ENCODE measurements at regions not wholly inside any gene's neighbourhood (a gene's known extent, or its start where the extent isn't known, plus 50 kb on each side); places are given as distances from the start of the nearest gene placed in this dataset.
"Not testable (repeated sequence)": the region's sequence is repeated elsewhere in the genome, so short reads cannot be mapped to it uniquely, and the experiment has no call there.

DNA sequence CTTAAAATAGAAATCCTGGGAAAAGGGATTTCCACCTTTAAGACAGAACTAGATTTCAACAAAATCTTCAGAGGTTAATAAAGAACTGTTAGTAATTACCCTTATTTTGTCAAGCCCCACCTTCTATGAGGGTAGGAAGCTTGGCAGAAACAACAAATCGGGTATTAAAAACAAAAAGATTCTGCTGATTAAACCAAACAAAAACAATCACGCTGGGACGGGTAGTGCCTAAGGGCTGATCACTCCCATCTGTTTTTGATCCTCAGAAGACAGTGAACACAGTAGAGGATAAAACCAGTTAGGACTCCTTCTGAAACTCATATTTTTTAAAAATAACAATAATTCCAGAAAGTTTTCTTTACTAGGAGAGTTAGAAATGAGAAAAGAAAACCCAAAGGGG, 441.3 kb upstream of the API5 start:
- TF ChIP-seq, protein P1, sequence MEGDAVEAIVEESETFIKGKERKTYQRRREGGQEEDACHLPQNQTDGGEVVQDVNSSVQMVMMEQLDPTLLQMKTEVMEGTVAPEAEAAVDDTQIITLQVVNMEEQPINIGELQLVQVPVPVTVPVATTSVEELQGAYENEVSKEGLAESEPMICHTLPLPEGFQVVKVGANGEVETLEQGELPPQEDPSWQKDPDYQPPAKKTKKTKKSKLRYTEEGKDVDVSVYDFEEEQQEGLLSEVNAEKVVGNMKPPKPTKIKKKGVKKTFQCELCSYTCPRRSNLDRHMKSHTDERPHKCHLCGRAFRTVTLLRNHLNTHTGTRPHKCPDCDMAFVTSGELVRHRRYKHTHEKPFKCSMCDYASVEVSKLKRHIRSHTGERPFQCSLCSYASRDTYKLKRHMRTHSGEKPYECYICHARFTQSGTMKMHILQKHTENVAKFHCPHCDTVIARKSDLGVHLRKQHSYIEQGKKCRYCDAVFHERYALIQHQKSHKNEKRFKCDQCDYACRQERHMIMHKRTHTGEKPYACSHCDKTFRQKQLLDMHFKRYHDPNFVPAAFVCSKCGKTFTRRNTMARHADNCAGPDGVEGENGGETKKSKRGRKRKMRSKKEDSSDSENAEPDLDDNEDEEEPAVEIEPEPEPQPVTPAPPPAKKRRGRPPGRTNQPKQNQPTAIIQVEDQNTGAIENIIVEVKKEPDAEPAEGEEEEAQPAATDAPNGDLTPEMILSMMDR (IDR thresholded peaks at IDR 0.05; ENCODE audit: low read length), result no peak
- TF ChIP-seq EZH2 (optimal IDR thresholded peaks at IDR 0.05; ENCODE audit: low read depth, low read length) (no peak), EZH2phosphoT487 (IDR thresholded peaks at IDR 0.05; ENCODE audit: low read length) (no peak)
- Histone ChIP-seq H3K27ac (ENCODE audit: low read length) (no peak overlapping the region), H3K4me2 (ENCODE audit: low read depth, low read length) (no peak overlapping the region), H4K20me1 (ENCODE audit: insufficient read depth, low read length) (no peaks in the 10 kb centered on the region), H2AFZ (ENCODE audit: low read length) (no peak overlapping the region), H3K4me3 (ENCODE audit: low read length) (no peak overlapping the region), H3K9ac (ENCODE audit: low read length) (no peak overlapping the region), H3K79me2 (ENCODE audit: low read length) (no peaks in the 10 kb centered on the region), H3K9me3 (replicated peaks; ENCODE audit: insufficient read depth, low read length) (no peaks in the 10 kb centered on the region), H3K4me1 (ENCODE audit: low read length) (no peaks in the 10 kb centered on the region), H3K9me2 (replicated peaks; ENCODE audit: insufficient read depth, low read length) (no peaks in the 10 kb centered on the region), H3K27me3 (replicated peaks; ENCODE audit: insufficient read depth, low read length) (no peaks in the 10 kb centered on the region), H3K36me3 (replicated peaks; ENCODE audit: insufficient read depth, low read length) (no peaks in the 10 kb centered on the region), H3F3A (ENCODE audit: insufficient read depth, low read length) (no peaks in the 10 kb centered on the region)
- DNase-seq, result no peak

DNA sequence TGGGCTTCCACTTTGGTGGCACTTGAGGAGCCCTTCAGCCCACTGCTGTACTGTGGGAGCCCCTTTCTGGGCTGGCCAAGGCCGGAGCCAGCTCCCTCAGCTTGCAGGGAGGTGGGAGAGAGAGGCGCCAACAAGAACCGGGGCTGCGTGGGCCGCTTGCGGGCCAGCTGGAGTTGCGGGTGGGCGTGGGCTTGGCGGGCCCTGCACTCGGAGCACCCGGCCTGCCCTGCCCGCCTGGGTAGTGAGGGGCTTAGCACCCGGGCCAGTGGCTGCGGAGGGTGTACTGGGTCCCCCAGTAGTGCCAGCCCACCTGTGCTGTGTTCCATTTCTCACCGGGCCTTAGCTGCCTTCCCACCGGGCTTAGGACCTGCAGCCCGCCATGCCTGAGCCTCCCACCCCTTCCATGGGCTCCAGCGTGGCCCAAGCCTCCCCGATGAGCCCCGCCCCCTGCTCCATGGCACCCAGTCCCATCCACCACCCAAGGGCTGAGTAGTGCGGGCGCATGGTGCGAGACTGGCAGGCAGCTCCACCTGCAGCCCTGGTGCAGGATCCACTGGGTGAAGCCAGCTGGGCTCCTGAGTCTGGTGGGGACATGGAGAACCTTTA, 437.9 kb upstream of the API5 start:
- H3K9ac ChIP-seq (ENCODE audit: low read length); H3K27me3 ChIP-seq (replicated peaks; ENCODE audit: insufficient read depth, low read length); H4K20me1 ChIP-seq (ENCODE audit: insufficient read depth, low read length): not testable (repeated sequence)

DNA sequence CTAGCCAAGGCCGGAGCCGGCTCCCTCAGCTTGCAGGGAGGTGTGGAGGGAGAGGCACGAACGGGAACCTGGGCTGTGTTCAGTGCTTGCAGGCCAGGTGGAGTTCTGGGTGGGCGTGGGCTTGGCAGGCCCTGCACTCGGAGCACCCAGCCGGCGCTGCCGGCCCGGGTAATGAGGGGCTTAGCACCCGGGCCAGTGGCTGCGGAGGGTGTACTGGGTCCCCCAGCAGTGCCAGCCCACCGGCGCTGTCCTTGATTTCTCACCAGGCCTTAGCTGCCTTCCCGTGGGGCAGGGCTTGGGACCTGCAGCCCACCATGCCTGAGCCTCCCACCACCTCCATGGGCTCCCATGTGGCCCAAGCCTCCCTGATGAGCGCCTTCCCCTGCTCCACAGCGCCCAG, 430.5 kb upstream of the API5 start:
- H3K79me2 ChIP-seq (ENCODE audit: low read length); H3K9me2 ChIP-seq (replicated peaks; ENCODE audit: insufficient read depth, low read length): not testable (repeated sequence)

More for the DNA sequence above, 437.9 kb upstream of the API5 start:
- H3K4me3 ChIP-seq (ENCODE audit: low read length); H2AFZ ChIP-seq (ENCODE audit: low read length); H3F3A ChIP-seq (ENCODE audit: insufficient read depth, low read length); H3K9me2 ChIP-seq (replicated peaks; ENCODE audit: insufficient read depth, low read length); H3K36me3 ChIP-seq (replicated peaks; ENCODE audit: insufficient read depth, low read length); DNase-seq; H3K79me2 ChIP-seq (ENCODE audit: low read length); H3K4me1 ChIP-seq (ENCODE audit: low read length); H3K27ac ChIP-seq (ENCODE audit: low read length); H3K4me2 ChIP-seq (ENCODE audit: low read depth, low read length); H3K9me3 ChIP-seq (replicated peaks; ENCODE audit: insufficient read depth, low read length): not testable (repeated sequence)

DNA sequence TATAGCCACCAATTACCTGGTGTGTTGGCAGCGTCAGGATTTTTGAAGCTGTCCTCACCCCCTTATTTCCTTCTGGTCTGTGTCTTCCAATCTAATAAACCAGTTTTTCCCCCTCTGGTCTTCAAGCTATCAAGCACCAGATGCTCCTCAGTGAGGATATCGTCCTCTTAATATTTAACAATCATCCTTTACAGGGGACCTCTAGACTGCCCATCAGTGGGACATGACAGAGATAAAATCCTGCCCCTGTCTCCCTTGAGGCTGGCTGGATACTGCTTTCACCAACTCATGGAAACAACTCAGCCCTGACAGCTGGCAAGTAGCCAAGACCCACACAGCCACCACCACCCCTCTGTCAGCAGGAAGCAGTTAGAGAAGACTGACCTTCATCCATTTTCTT, 421.0 kb upstream of the API5 start:
- Histone ChIP-seq H3K9ac (ENCODE audit: low read length) (no peak overlapping the region), H3K4me2 (ENCODE audit: low read depth, low read length) (no peak overlapping the region), H3K36me3 (replicated peaks; ENCODE audit: insufficient read depth, low read length) (no peaks in the 10 kb centered on the region), H2AFZ (ENCODE audit: low read length) (no peak overlapping the region), H3K9me2 (replicated peaks; ENCODE audit: insufficient read depth, low read length) (no peaks in the 10 kb centered on the region), H3F3A (ENCODE audit: insufficient read depth, low read length) (no peaks in the 10 kb centered on the region), H3K9me3 (replicated peaks; ENCODE audit: insufficient read depth, low read length) (no peaks in the 10 kb centered on the region), H3K4me3 (ENCODE audit: low read length) (no peak overlapping the region), H4K20me1 (ENCODE audit: insufficient read depth, low read length) (no peaks in the 10 kb centered on the region), H3K79me2 (ENCODE audit: low read length) (no peaks in the 10 kb centered on the region), H3K27me3 (replicated peaks; ENCODE audit: insufficient read depth, low read length) (no peaks in the 10 kb centered on the region), H3K27ac (ENCODE audit: low read length) (no peak overlapping the region), H3K4me1 (ENCODE audit: low read length) (no peaks in the 10 kb centered on the region)
- no peak for DNase-seq
- TF ChIP-seq, protein P1 (IDR thresholded peaks at IDR 0.05; ENCODE audit: low read length), result no peak
- no peak for TF ChIP-seq EZH2 (optimal IDR thresholded peaks at IDR 0.05; ENCODE audit: low read depth, low read length)
- TF ChIP-seq EZH2phosphoT487 (IDR thresholded peaks at IDR 0.05; ENCODE audit: low read length), result no peak

More for the DNA sequence above, 430.5 kb upstream of the API5 start:
- H3K4me1 ChIP-seq (ENCODE audit: low read length); H2AFZ ChIP-seq (ENCODE audit: low read length); H3K4me3 ChIP-seq (ENCODE audit: low read length); H3K27ac ChIP-seq (ENCODE audit: low read length); H3K27me3 ChIP-seq (replicated peaks; ENCODE audit: insufficient read depth, low read length); DNase-seq; H3K9ac ChIP-seq (ENCODE audit: low read length); H4K20me1 ChIP-seq (ENCODE audit: insufficient read depth, low read length); H3F3A ChIP-seq (ENCODE audit: insufficient read depth, low read length); H3K4me2 ChIP-seq (ENCODE audit: low read depth, low read length); H3K9me3 ChIP-seq (replicated peaks; ENCODE audit: insufficient read depth, low read length); H3K36me3 ChIP-seq (replicated peaks; ENCODE audit: insufficient read depth, low read length): not testable (repeated sequence)

Measured in MM.1S (cell line).